NCI-H524 (cell line): ENCODE measurements at regions not wholly inside any gene's neighbourhood (a gene's known extent, or its start where the extent isn't known, plus 50 kb on each side); places are given as distances from the start of the nearest gene placed in this dataset.
"Not testable (repeated sequence)": the region's sequence is repeated elsewhere in the genome, so short reads cannot be mapped to it uniquely, and the experiment has no call there.

Experiments
- DNase-seq, 2 experiments: peaks; one replicate each; lab custom pipeline; 2025; lab: John Stamatoyannopoulos, UW

GRCh38 chr17:54712798-54713197, 187.9 kb upstream of the TOM1L1 start:
- DNase-seq: not testable (repeated sequence)

- DNase-seq: no peak
Observed at GRCh38 chr17:54718286-54718685, 182.4 kb upstream of the TOM1L1 start.

- no peak for DNase-seq
Observed at GRCh38 chr17:54727624-54728023, 173.0 kb upstream of the TOM1L1 start.

GRCh38 chr17:54736573-54736972, 164.1 kb upstream of the TOM1L1 start:
- DNase-seq: no peak

- DNase-seq: no peak
Observed at GRCh38 chr17:54738496-54738895, 162.2 kb upstream of the TOM1L1 start.

- no peak for DNase-seq
Observed at GRCh38 chr17:54744750-54745149, 155.9 kb upstream of the TOM1L1 start.

- DNase-seq: no peak
Observed at GRCh38 chr17:54745239-54745638, 155.4 kb upstream of the TOM1L1 start.

GRCh38 chr17:54745862-54746261, 154.8 kb upstream of the TOM1L1 start:
- DNase-seq: no peak

GRCh38 chr17:54749157-54749556, 151.5 kb upstream of the TOM1L1 start:
- peak; percentile 17 to 34 for DNase-seq

- peak in 1 of 2 experiments; percentile 3 for DNase-seq
Observed at GRCh38 chr17:54754560-54754959, 146.1 kb upstream of the TOM1L1 start.

GRCh38 chr17:54760836-54761235, 139.8 kb upstream of the TOM1L1 start:
- DNase-seq: no peak

- DNase-seq: peak in 1 of 2 experiments; percentile 52
Observed at GRCh38 chr17:54770836-54771235, 129.8 kb upstream of the TOM1L1 start.

GRCh38 chr17:54771409-54771915, 129.2 kb upstream of the TOM1L1 start:
- DNase-seq: no peak

GRCh38 chr17:54780238-54780637, 120.4 kb upstream of the TOM1L1 start:
- no peak for DNase-seq

GRCh38 chr17:54781389-54781788, 119.3 kb upstream of the TOM1L1 start:
- no peak for DNase-seq

- peak; percentile 16 to 22 for DNase-seq
Observed at GRCh38 chr17:54784305-54784704, 116.3 kb upstream of the TOM1L1 start.

GRCh38 chr17:54785643-54786268, 114.9 kb upstream of the TOM1L1 start:
- peak in 1 of 2 experiments; percentile 1 for DNase-seq

GRCh38 chr17:54789101-54789880, 111.4 kb upstream of the TOM1L1 start:
- DNase-seq: no peak

- DNase-seq: peak in 1 of 2 experiments; percentile 9
Observed at GRCh38 chr17:54793271-54793670, 107.4 kb upstream of the TOM1L1 start.

- no peak for DNase-seq
Observed at GRCh38 chr17:54795046-54795445, 105.6 kb upstream of the TOM1L1 start.

- no peak for DNase-seq
Observed at GRCh38 chr17:54807331-54807730, 93.3 kb upstream of the TOM1L1 start.

GRCh38 chr17:54813896-54814295, 86.8 kb upstream of the TOM1L1 start:
- DNase-seq: no peak

GRCh38 chr17:54814371-54814770, 86.3 kb upstream of the TOM1L1 start:
- no peak for DNase-seq
